H7 (cell line): ENCODE measurements at regions not wholly inside any gene's neighbourhood (a gene's known extent, or its start where the extent isn't known, plus 50 kb on each side); places are given as distances from the start of the nearest gene placed in this dataset.

ENCODE experiments used
- DNase-seq: peaks from one replicate; pipeline ENCODE4 v3.0.0; 2012
- H3K27me3 ChIP-seq: 2 replicates; pipeline ENCODE4 v1.6.0; 2011; ENCODE audit warnings: mild to moderate bottlenecking, low read length; ENCODE audit not compliant: control insufficient read depth, insufficient read depth
- H3K36me3 ChIP-seq: replicated peaks from 2 replicates; pipeline ENCODE4 v1.5.1; 2011; ENCODE audit warnings: low read length; ENCODE audit not compliant: control insufficient read depth, insufficient read depth
- H3K4me3 ChIP-seq: 2 replicates; pipeline ENCODE4 v1.5.1; 2011; ENCODE audit warnings: low read depth, mild to moderate bottlenecking, control low read depth, low read length, moderate library complexity; ENCODE audit not compliant: insufficient read depth

GRCh38 chr2:45337481-45337880 lies 273.6 kb downstream of the SRBD1 start:
- H3K4me3 ChIP-seq: no peak overlapping the region
- DNase-seq: no peak
- H3K27me3 ChIP-seq: no peaks in the 10 kb centered on the region
- no peaks in the 10 kb centered on the region for H3K36me3 ChIP-seq

- H3K27me3 ChIP-seq: no peaks in the 10 kb centered on the region
- no peak overlapping the region for H3K4me3 ChIP-seq
- DNase-seq: no peak
- H3K36me3 ChIP-seq: no peaks in the 10 kb centered on the region
Measured at GRCh38 chr2:45334205-45334604, 276.9 kb downstream of the SRBD1 start.

GRCh38 chr2:45332567-45332966 lies 278.5 kb downstream of the SRBD1 start:
- no peak for DNase-seq
- H3K27me3 ChIP-seq: no peaks in the 10 kb centered on the region
- no peaks in the 10 kb centered on the region for H3K36me3 ChIP-seq
- no peak overlapping the region for H3K4me3 ChIP-seq

- Histone ChIP-seq H3K36me3 (no peaks in the 10 kb centered on the region), H3K27me3 (no peaks in the 10 kb centered on the region)
- DNase-seq: no peak
Measured at GRCh38 chr2:45332094-45332493, 279.0 kb downstream of the SRBD1 start.

GRCh38 chr2:45331410-45331786 lies 279.7 kb downstream of the SRBD1 start:
- Histone ChIP-seq H3K27me3 (no peaks in the 10 kb centered on the region), H3K4me3 (no peak overlapping the region), H3K36me3 (no peaks in the 10 kb centered on the region)
- DNase-seq: no peak

More at GRCh38 chr2:45332094-45332493, 279.0 kb downstream of the SRBD1 start:
- no peak overlapping the region for H3K4me3 ChIP-seq

- Histone ChIP-seq H3K27me3 (no peaks in the 10 kb centered on the region), H3K4me3 (no peak overlapping the region), H3K36me3 (no peaks in the 10 kb centered on the region)
- DNase-seq: no peak
Measured at GRCh38 chr2:45330637-45331409, 280.2 kb downstream of the SRBD1 start.

- no peaks in the 10 kb centered on the region for H3K27me3 ChIP-seq
- no peak for DNase-seq
Measured at GRCh38 chr2:45330108-45330507, 281.0 kb downstream of the SRBD1 start.

GRCh38 chr2:45329045-45329677 lies 281.9 kb downstream of the SRBD1 start:
- Histone ChIP-seq H3K36me3 (no peaks in the 10 kb centered on the region), H3K27me3 (no peaks in the 10 kb centered on the region), H3K4me3 (no peak overlapping the region)
- DNase-seq: no peak

More at GRCh38 chr2:45330108-45330507, 281.0 kb downstream of the SRBD1 start:
- no peak overlapping the region for H3K4me3 ChIP-seq
- H3K36me3 ChIP-seq: no peaks in the 10 kb centered on the region

GRCh38 chr2:45328264-45328870 lies 282.7 kb downstream of the SRBD1 start:
- H3K27me3 ChIP-seq: no peaks in the 10 kb centered on the region
- DNase-seq: no peak
- no peaks in the 10 kb centered on the region for H3K36me3 ChIP-seq
- H3K4me3 ChIP-seq: no peak overlapping the region

GRCh38 chr2:45323344-45323743 lies 287.7 kb downstream of the SRBD1 start:
- Histone ChIP-seq H3K36me3 (no peaks in the 10 kb centered on the region), H3K27me3 (no peaks in the 10 kb centered on the region), H3K4me3 (no peak overlapping the region)
- no peak for DNase-seq

GRCh38 chr2:45320956-45321355 lies 290.1 kb downstream of the SRBD1 start:
- DNase-seq: no peak
- Histone ChIP-seq H3K36me3 (no peaks in the 10 kb centered on the region), H3K4me3 (no peak overlapping the region), H3K27me3 (no peaks in the 10 kb centered on the region)

GRCh38 chr2:45319683-45320455 lies 291.2 kb downstream of the SRBD1 start:
- DNase-seq: no peak
- H3K36me3 ChIP-seq: no peaks in the 10 kb centered on the region
- no peak overlapping the region for H3K4me3 ChIP-seq
- H3K27me3 ChIP-seq: no peaks in the 10 kb centered on the region

GRCh38 chr2:45318686-45319085 lies 292.4 kb downstream of the SRBD1 start:
- no peak for DNase-seq
- no peak overlapping the region for H3K4me3 ChIP-seq
- H3K27me3 ChIP-seq: no peaks in the 10 kb centered on the region
- H3K36me3 ChIP-seq: no peaks in the 10 kb centered on the region

GRCh38 chr2:45316576-45317338 lies 294.3 kb downstream of the SRBD1 start:
- Histone ChIP-seq H3K4me3 (no peak overlapping the region), H3K27me3 (no peaks in the 10 kb centered on the region), H3K36me3 (no peaks in the 10 kb centered on the region)
- no peak for DNase-seq
